ENCODE measurements at regions not wholly inside any gene's neighbourhood (a gene's known extent, or its start where the extent isn't known, plus 50 kb on each side); places are given as distances from the start of the nearest gene placed in this dataset.

GRCh38 chr12:82565966-82566365 lies 120.7 kb upstream of the TMTC2 start:
- DNase-seq (ENCODE audit: low read depth) = no peak
- no peak overlapping the region for H3K4me3 ChIP-seq (ENCODE audit: low read depth, low read length)

GRCh38 chr12:82567688-82568087 lies 119.0 kb upstream of the TMTC2 start:
- TF ChIP-seq CTCF (IDR thresholded peaks at IDR 0.05; ENCODE audit: insufficient read depth, low read depth, low read length) = no peak
- H3K4me3 ChIP-seq (ENCODE audit: low read depth, low read length) = no peak overlapping the region
- no peak for DNase-seq (ENCODE audit: low read depth)

More at GRCh38 chr12:82565966-82566365, 120.7 kb upstream of the TMTC2 start:
- no peak for TF ChIP-seq CTCF (IDR thresholded peaks at IDR 0.05; ENCODE audit: insufficient read depth, low read depth, low read length)

GRCh38 chr12:82574191-82574590 lies 112.5 kb upstream of the TMTC2 start:
- TF ChIP-seq CTCF (IDR thresholded peaks at IDR 0.05; ENCODE audit: insufficient read depth, low read depth, low read length) = no peak
- DNase-seq (ENCODE audit: low read depth) = no peak
- H3K4me3 ChIP-seq (ENCODE audit: low read depth, low read length) = no peak overlapping the region

GRCh38 chr12:82578725-82579124 lies 108.0 kb upstream of the TMTC2 start:
- TF ChIP-seq CTCF (IDR thresholded peaks at IDR 0.05; ENCODE audit: insufficient read depth, low read depth, low read length) = no peak
- no peak overlapping the region for H3K4me3 ChIP-seq (ENCODE audit: low read depth, low read length)
- no peak for DNase-seq (ENCODE audit: low read depth)

GRCh38 chr12:82583756-82584155 lies 103.0 kb upstream of the TMTC2 start:
- no peak for TF ChIP-seq CTCF (IDR thresholded peaks at IDR 0.05; ENCODE audit: insufficient read depth, low read depth, low read length)
- no peak overlapping the region for H3K4me3 ChIP-seq (ENCODE audit: low read depth, low read length)
- DNase-seq (ENCODE audit: low read depth) = no peak

GRCh38 chr12:82593143-82593542 lies 93.6 kb upstream of the TMTC2 start:
- H3K4me3 ChIP-seq (ENCODE audit: low read depth, low read length) = no peak overlapping the region
- no peak for DNase-seq (ENCODE audit: low read depth)
- TF ChIP-seq CTCF (IDR thresholded peaks at IDR 0.05; ENCODE audit: insufficient read depth, low read depth, low read length) = no peak

GRCh38 chr12:82593901-82594396 lies 92.8 kb upstream of the TMTC2 start:
- DNase-seq (ENCODE audit: low read depth) = no peak
- TF ChIP-seq CTCF (IDR thresholded peaks at IDR 0.05; ENCODE audit: insufficient read depth, low read depth, low read length) = no peak
- no peak overlapping the region for H3K4me3 ChIP-seq (ENCODE audit: low read depth, low read length)

All from fibroblast of villous mesenchyme (primary cell).